ENCODE measurements at regions not wholly inside any gene's neighbourhood (a gene's known extent, or its start where the extent isn't known, plus 50 kb on each side); places are given as distances from the start of the nearest gene placed in this dataset.
A peak's percentile ranks its signal among the peaks of the same experiment; 100 is the strongest.

DNA sequence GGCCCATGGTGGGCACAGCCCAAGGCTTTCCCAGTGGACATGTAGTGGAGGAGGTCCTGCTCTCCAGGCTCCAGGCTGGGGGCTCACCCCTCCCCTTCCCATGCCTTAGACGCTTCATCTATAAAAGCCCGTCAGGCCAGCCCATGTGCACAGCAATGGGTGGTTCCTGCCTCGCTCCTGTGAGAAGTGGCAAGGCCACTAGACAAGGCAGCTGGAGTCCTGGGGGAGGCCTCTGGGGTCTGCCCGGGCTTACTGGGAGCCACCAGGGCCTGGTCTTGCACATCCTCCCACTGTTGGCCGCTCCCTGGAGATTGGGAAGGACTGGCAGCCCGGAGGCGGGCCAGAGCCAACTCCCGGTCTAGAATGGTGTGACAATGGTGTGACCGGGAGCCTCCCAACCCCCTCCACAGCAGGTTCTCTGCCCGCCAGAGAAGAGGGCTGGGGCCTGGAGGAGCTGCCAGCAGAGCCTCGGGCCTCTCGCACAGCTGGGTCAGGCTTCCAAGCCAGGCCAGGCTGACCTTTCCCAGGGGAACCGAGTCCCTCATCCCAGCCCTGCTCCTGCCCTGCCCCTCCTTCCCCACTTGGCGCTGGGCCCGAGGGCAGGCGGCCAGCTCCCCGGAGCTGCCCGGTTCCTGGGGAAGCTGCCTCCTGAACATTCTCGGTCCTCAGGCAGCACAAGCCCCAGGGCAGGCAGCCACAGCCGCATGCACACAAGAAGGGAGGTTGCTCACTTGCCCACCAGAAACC lies 97.9 kb downstream of the RFLNA start:
- no peak overlapping the region for H3K4me3 ChIP-seq (replicated peaks in 1 of 2; ENCODE audit: low read depth in 2 of 2, low read length in 2 of 2)
- peak; percentile 81 to 95 for DNase-seq (ENCODE audit: low read depth in 2 of 2)
- TF ChIP-seq CTCF (IDR thresholded peaks at IDR 0.05; ENCODE audit: low read depth, low read length): no peak

- TF ChIP-seq CTCF (IDR thresholded peaks at IDR 0.05; ENCODE audit: low read depth, low read length): peak; percentile 26
- DNase-seq (ENCODE audit: low read depth in 2 of 2): peak in 1 of 2 donors; percentile 57
- no peak overlapping the region for H3K4me3 ChIP-seq (replicated peaks in 1 of 2; ENCODE audit: low read depth in 2 of 2, low read length in 2 of 2)
These were observed 97.4 kb downstream of the RFLNA start for GRCh38 chr12:124392271-124392666.

DNA sequence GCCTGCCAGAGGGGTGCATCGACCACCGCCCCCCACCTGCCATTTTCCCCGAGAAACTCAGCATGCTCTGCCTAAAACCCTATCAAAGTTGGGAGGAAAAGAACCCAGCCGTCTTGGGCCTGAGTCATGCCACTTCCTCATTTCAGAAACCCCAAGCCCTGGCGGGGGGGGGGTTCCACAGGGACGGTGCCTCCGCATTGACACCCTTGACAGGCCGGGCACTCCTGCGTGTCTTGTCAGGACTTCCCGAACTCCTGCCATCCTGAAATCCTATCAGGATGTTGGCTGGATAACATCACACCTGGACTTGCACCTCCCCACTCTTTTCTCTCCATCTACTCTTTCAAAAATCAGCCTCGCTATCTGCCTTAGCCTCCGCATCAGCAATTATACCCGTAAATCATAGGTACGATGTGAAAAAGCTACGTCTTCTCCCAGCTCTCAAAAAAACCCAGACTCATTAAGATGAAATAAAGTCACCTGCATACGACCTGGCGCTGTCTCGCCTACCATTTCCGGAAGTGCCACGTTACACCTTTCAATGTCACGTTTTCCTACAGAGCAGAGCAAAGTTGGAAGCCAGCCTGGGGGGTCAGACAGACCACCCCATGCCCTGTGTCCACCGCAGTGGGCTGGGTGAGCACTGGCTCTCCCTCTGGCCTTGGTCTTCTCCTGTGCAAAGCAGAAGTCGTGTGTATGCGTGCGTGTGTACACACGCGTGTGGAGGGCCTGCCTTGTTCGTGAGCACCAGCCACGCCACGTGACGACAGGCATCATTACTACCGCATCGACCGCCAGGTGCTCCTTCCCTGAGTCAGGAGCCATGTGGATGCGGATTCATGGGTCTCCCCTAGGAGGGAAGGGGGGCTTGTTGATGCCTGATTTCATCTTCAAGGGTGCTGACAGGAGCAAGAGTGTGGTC lies 96.7 kb downstream of the RFLNA start:
- H3K4me3 ChIP-seq (replicated peaks in 1 of 2; ENCODE audit: low read depth in 2 of 2, low read length in 2 of 2): no peak overlapping the region
- peak in 1 of 2 donors; percentile 66 for DNase-seq (ENCODE audit: low read depth in 2 of 2)
- no peak for TF ChIP-seq CTCF (IDR thresholded peaks at IDR 0.05; ENCODE audit: low read depth, low read length)

- H3K4me3 ChIP-seq (replicated peaks in 1 of 2; ENCODE audit: low read depth in 2 of 2, low read length in 2 of 2): no peak overlapping the region
- DNase-seq (ENCODE audit: low read depth in 2 of 2): peak; percentile 78 to 86
- no peak for TF ChIP-seq CTCF (IDR thresholded peaks at IDR 0.05; ENCODE audit: low read depth, low read length)
These were observed 95.7 kb downstream of the RFLNA start for GRCh38 chr12:124390442-124391097.

GRCh38 chr12:124389725-124390441 lies 95.0 kb downstream of the RFLNA start:
- peak overlapping the region in 1 of 2 donors; percentile 75 for H3K4me3 ChIP-seq (replicated peaks in 1 of 2; ENCODE audit: low read depth in 2 of 2, low read length in 2 of 2)
- no peak for TF ChIP-seq CTCF (IDR thresholded peaks at IDR 0.05; ENCODE audit: low read depth, low read length)
- no peak for DNase-seq (ENCODE audit: low read depth in 2 of 2)

- no peak for TF ChIP-seq CTCF (IDR thresholded peaks at IDR 0.05; ENCODE audit: low read depth, low read length)
- peak overlapping the region; percentile 47 to 75 for H3K4me3 ChIP-seq (replicated peaks in 1 of 2; ENCODE audit: low read depth in 2 of 2, low read length in 2 of 2)
- DNase-seq (ENCODE audit: low read depth in 2 of 2): peak; percentile 88 to 92
These were observed 94.3 kb downstream of the RFLNA start for GRCh38 chr12:124389138-124389724.
